GM12878 (cell line): ENCODE measurements at regions not wholly inside any gene's neighbourhood (a gene's known extent, or its start where the extent isn't known, plus 50 kb on each side); places are given as distances from the start of the nearest gene placed in this dataset.

ENCODE experiments used
- EP300 ChIP-seq, 2 experiments: fragments of 150-350 bp in 1 of 2; IDR thresholded peaks; 2 replicates each; pipeline ENCODE4 v1.6.1; 2011 to 2012; ENCODE audit warnings: low read depth in 2 of 2, low read length in 2 of 2, borderline replicate concordance in 1 of 2, improper control_type of control experiment in 1 of 2, inconsistent platforms in 1 of 2; ENCODE audit not compliant: control insufficient read depth in 1 of 2
- EZH2 ChIP-seq: IDR thresholded peaks from 2 replicates; pipeline ENCODE4 v1.6.1; 2012; ENCODE audit warnings: low read depth, mild to moderate bottlenecking, control low read depth, inconsistent platforms, low read length, borderline replicate concordance; ENCODE audit not compliant: control insufficient read depth
- JUND ChIP-seq: IDR thresholded peaks from 2 replicates; pipeline ENCODE4 v1.6.1; 2012; ENCODE audit warnings: low read depth, mild to moderate bottlenecking, low read length, improper control_type of control experiment, moderate library complexity
- NRF1 ChIP-seq: conservative IDR thresholded peaks from 2 replicates; pipeline ENCODE4 v1.6.1; 2011; ENCODE audit warnings: mild to moderate bottlenecking, low read depth, low read length, improper control_type of control experiment
- PAX5 ChIP-seq: IDR thresholded peaks from 2 replicates; pipeline ENCODE4 v1.6.1; 2011; ENCODE audit warnings: low read depth, low read length, borderline replicate concordance
- POLR2A ChIP-seq: IDR thresholded peaks from 2 replicates; pipeline ENCODE4 v1.6.1; 2011; ENCODE audit warnings: low read depth, mild to moderate bottlenecking, low read length
- SP1 ChIP-seq: IDR thresholded peaks from one replicate; pipeline ENCODE4 v1.6.1; 2011; ENCODE audit warnings: low read depth, low read length
- TCF7 ChIP-seq: IDR thresholded peaks from 2 replicates; pipeline ENCODE4 v1.6.1; 2014; ENCODE audit warnings: antibody characterized with exemption, borderline replicate concordance
- ZSCAN29 ChIP-seq: fragments of 450-650 bp; IDR thresholded peaks from 2 replicates; pipeline ENCODE4 v1.6.1; 2017; ENCODE audit warnings: mild to moderate bottlenecking, moderate library complexity
- ZZZ3 ChIP-seq: IDR thresholded peaks from 2 replicates; pipeline ENCODE4 v1.6.1; 2011; ENCODE audit warnings: low read depth; ENCODE audit not compliant: control insufficient read depth, insufficient read length
- TF ChIP-seq, protein P1 (sequence below): IDR thresholded peaks from 2 replicates; pipeline ENCODE4 v1.6.1; 2011; ENCODE audit warnings: low read depth, mild to moderate bottlenecking, low read length, moderate library complexity, borderline replicate concordance; ENCODE audit errors: extremely low read depth
- TF ChIP-seq, protein P2 (sequence below), 3 experiments: IDR thresholded peaks in 2 of 3; conservative IDR thresholded peaks in 1 of 3; 2 replicates each; pipeline ENCODE4 v1.5.1; 2011; ENCODE audit warnings: low read depth in 3 of 3, low read length in 3 of 3, mild to moderate bottlenecking in 3 of 3, control low read depth in 2 of 3, moderate library complexity in 2 of 3, inconsistent platforms in 1 of 3, mixed read lengths in 1 of 3; ENCODE audit not compliant: control insufficient read depth in 2 of 3, insufficient read depth in 1 of 3; ENCODE audit errors: extremely low read depth in 1 of 3
- TF ChIP-seq, protein P3 (sequence below): IDR thresholded peaks from 2 replicates; pipeline ENCODE4 v1.6.1; 2012; ENCODE audit warnings: mild to moderate bottlenecking, low read depth, low read length
- TF ChIP-seq, protein P4 (sequence below): IDR thresholded peaks from 2 replicates; pipeline ENCODE4 v1.6.1; 2011; ENCODE audit warnings: borderline replicate concordance, low read depth, mild to moderate bottlenecking, moderate library complexity, low read length; ENCODE audit not compliant: insufficient read depth, poor library complexity, severe bottlenecking

DNA sequence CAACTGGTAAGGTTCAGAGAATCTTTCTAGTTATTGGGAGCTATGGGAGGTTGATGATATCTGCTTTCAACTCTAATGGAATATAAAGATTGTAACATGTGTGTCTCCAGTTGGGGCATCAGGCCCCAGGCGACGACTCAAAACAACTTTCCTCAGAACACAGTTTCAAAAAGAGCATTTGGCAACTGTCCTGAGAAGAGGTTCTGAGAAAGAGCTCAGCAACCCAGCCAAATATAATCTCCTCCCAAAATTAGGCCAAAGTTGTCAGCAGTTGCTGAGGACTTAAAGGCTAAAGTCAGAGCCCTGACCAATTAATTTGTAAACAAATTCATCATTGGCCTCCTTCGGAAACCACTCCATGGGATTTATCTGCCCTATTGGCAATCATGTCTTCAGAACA lies 251.1 kb upstream of the NFE2L3 start:
- TF ChIP-seq ZSCAN29: no peak
- TF ChIP-seq, protein P1, sequence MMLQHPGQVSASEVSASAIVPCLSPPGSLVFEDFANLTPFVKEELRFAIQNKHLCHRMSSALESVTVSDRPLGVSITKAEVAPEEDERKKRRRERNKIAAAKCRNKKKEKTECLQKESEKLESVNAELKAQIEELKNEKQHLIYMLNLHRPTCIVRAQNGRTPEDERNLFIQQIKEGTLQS: no peak
- no peak for TF ChIP-seq POLR2A
- no peak for TF ChIP-seq EZH2
- TF ChIP-seq, protein P2, sequence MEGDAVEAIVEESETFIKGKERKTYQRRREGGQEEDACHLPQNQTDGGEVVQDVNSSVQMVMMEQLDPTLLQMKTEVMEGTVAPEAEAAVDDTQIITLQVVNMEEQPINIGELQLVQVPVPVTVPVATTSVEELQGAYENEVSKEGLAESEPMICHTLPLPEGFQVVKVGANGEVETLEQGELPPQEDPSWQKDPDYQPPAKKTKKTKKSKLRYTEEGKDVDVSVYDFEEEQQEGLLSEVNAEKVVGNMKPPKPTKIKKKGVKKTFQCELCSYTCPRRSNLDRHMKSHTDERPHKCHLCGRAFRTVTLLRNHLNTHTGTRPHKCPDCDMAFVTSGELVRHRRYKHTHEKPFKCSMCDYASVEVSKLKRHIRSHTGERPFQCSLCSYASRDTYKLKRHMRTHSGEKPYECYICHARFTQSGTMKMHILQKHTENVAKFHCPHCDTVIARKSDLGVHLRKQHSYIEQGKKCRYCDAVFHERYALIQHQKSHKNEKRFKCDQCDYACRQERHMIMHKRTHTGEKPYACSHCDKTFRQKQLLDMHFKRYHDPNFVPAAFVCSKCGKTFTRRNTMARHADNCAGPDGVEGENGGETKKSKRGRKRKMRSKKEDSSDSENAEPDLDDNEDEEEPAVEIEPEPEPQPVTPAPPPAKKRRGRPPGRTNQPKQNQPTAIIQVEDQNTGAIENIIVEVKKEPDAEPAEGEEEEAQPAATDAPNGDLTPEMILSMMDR (IDR thresholded peaks at IDR 0.05 in 2 of 3, conservative IDR thresholded peaks at IDR 0.05 in 1 of 3; ENCODE audit: control insufficient read depth in 2 of 3, extremely low read depth in 1 of 3, insufficient read depth in 1 of 3, low read depth in 3 of 3, low read length in 3 of 3): no peak
- TF ChIP-seq ZZZ3: no peak
- TF ChIP-seq TCF7: no peak
- TF ChIP-seq PAX5: no peak
- TF ChIP-seq JUND: no peak
- no peak for TF ChIP-seq EP300 (IDR thresholded peaks at IDR 0.05; ENCODE audit: borderline replicate concordance in 1 of 2, control insufficient read depth in 1 of 2, low read depth in 2 of 2, low read length in 2 of 2)
- no peak for TF ChIP-seq SP1
- no peak for TF ChIP-seq NRF1
- TF ChIP-seq, protein P3, sequence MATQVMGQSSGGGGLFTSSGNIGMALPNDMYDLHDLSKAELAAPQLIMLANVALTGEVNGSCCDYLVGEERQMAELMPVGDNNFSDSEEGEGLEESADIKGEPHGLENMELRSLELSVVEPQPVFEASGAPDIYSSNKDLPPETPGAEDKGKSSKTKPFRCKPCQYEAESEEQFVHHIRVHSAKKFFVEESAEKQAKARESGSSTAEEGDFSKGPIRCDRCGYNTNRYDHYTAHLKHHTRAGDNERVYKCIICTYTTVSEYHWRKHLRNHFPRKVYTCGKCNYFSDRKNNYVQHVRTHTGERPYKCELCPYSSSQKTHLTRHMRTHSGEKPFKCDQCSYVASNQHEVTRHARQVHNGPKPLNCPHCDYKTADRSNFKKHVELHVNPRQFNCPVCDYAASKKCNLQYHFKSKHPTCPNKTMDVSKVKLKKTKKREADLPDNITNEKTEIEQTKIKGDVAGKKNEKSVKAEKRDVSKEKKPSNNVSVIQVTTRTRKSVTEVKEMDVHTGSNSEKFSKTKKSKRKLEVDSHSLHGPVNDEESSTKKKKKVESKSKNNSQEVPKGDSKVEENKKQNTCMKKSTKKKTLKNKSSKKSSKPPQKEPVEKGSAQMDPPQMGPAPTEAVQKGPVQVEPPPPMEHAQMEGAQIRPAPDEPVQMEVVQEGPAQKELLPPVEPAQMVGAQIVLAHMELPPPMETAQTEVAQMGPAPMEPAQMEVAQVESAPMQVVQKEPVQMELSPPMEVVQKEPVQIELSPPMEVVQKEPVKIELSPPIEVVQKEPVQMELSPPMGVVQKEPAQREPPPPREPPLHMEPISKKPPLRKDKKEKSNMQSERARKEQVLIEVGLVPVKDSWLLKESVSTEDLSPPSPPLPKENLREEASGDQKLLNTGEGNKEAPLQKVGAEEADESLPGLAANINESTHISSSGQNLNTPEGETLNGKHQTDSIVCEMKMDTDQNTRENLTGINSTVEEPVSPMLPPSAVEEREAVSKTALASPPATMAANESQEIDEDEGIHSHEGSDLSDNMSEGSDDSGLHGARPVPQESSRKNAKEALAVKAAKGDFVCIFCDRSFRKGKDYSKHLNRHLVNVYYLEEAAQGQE: no peak
- TF ChIP-seq, protein P4, sequence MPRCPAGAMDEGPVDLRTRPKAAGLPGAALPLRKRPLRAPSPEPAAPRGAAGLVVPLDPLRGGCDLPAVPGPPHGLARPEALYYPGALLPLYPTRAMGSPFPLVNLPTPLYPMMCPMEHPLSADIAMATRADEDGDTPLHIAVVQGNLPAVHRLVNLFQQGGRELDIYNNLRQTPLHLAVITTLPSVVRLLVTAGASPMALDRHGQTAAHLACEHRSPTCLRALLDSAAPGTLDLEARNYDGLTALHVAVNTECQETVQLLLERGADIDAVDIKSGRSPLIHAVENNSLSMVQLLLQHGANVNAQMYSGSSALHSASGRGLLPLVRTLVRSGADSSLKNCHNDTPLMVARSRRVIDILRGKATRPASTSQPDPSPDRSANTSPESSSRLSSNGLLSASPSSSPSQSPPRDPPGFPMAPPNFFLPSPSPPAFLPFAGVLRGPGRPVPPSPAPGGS: no peak
